ENCODE measurements at regions not wholly inside any gene's neighbourhood (a gene's known extent, or its start where the extent isn't known, plus 50 kb on each side); places are given as distances from the start of the nearest gene placed in this dataset.

GRCh38 chr3:157672061-157672460 lies 168.8 kb upstream of the VEPH1 start:
- TF ChIP-seq CTCF (IDR thresholded peaks at IDR 0.05), result no peak
- peaks cover 3% of the 10 kb centered on the region for H3K9me3 Mint-ChIP-seq (ENCODE audit: low read depth)
- H3K27ac Mint-ChIP-seq (ENCODE audit: unreplicated experiment), result no peak overlapping the region
- peaks cover 10% of the 10 kb centered on the region for H3K4me1 Mint-ChIP-seq (ENCODE audit: low read depth)
- no peak overlapping the region for H3K4me3 Mint-ChIP-seq (ENCODE audit: unreplicated experiment)
- DNase-seq (ENCODE audit: low spot score), result no peak
- no peaks in the 10 kb centered on the region for H3K36me3 Mint-ChIP-seq (ENCODE audit: low read depth)
- peaks cover 20% of the 10 kb centered on the region for H3K27me3 Mint-ChIP-seq (ENCODE audit: low read depth)

GRCh38 chr3:157671656-157672055 lies 168.4 kb upstream of the VEPH1 start:
- Mint-ChIP-seq H3K9me3 (ENCODE audit: low read depth) (peaks cover 3% of the 10 kb centered on the region), H3K27ac (ENCODE audit: unreplicated experiment) (no peak overlapping the region), H3K4me1 (ENCODE audit: low read depth) (peaks cover 10% of the 10 kb centered on the region), H3K36me3 (ENCODE audit: low read depth) (no peaks in the 10 kb centered on the region), H3K27me3 (ENCODE audit: low read depth) (peaks cover 20% of the 10 kb centered on the region), H3K4me3 (ENCODE audit: unreplicated experiment) (no peak overlapping the region)
- no peak for TF ChIP-seq CTCF (IDR thresholded peaks at IDR 0.05)
- no peak for DNase-seq (ENCODE audit: low spot score)

DNA sequence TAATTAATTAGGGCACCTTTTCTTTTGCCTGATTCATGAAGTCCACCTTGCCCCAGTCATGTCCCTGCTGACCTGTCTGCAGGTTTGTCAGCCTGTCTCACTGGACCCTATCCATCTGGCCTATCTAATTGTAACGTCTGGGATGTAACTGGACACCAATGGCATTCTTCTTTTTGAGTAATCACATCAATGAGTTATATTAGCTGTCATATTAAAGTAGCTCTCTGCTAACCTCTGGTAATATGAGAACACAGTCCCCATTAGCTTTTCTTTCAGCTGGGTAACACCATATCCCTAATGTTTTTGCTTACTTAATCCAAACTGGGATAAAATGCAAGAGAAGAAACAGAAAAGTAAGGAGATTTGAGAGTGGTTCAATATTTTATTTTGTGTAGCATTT lies 166.2 kb upstream of the VEPH1 start:
- Mint-ChIP-seq H3K27ac (ENCODE audit: unreplicated experiment) (no peak overlapping the region), H3K9me3 (ENCODE audit: low read depth) (peaks cover 3% of the 10 kb centered on the region), H3K27me3 (ENCODE audit: low read depth) (peaks cover 25% of the 10 kb centered on the region), H3K36me3 (ENCODE audit: low read depth) (no peaks in the 10 kb centered on the region), H3K4me3 (ENCODE audit: unreplicated experiment) (no peak overlapping the region), H3K4me1 (ENCODE audit: low read depth) (peaks cover 10% of the 10 kb centered on the region)
- DNase-seq (ENCODE audit: low spot score), result no peak
- TF ChIP-seq CTCF (IDR thresholded peaks at IDR 0.05), result no peak

DNA sequence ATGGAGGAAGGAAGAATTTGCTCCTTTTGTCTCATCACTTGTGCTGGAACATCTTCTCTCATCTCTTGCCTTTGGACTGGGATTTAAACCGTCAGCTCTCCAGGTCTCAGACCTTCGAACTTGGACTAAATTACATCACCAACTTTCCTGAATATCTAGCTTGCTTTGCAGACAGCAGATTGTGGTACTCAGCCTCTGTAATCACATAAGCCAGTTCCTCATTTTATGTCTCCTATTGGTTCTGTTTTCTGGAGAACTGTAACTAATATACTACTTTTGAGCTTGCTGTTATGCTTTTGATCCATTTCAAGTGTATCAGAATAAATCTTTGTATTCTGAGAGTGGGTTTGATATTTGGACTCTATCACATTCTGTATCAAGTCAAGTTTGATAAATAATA lies 164.3 kb upstream of the VEPH1 start:
- no peak overlapping the region for H3K4me3 Mint-ChIP-seq (ENCODE audit: unreplicated experiment)
- H3K36me3 Mint-ChIP-seq (ENCODE audit: low read depth), result no peaks in the 10 kb centered on the region
- H3K9me3 Mint-ChIP-seq (ENCODE audit: low read depth), result no peaks in the 10 kb centered on the region
- peaks cover 10% of the 10 kb centered on the region for H3K4me1 Mint-ChIP-seq (ENCODE audit: low read depth)
- peaks cover 25% of the 10 kb centered on the region for H3K27me3 Mint-ChIP-seq (ENCODE audit: low read depth)
- no peak for TF ChIP-seq CTCF (IDR thresholded peaks at IDR 0.05)
- no peak overlapping the region for H3K27ac Mint-ChIP-seq (ENCODE audit: unreplicated experiment)
- no peak for DNase-seq (ENCODE audit: low spot score)

DNA sequence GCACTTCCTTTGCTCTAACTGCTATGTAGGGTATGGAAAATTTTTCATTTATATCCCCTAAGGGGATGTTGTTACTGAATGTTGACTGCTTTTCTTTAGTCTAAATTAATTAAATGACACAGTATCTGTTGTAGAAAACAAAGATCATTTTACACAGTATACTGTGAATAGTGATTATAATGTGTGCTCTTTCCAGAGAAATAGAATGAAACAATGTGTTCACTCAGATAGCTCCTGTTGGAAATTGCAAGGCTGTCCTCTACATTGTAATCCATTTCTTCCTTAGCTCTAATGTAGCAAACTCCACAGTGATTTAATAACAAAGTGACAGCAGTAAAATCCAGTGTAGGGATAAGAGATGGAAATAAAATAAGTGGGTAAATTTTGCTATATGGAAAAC lies 159.0 kb upstream of the VEPH1 start:
- Mint-ChIP-seq H3K4me1 (ENCODE audit: low read depth) (no peaks in the 10 kb centered on the region), H3K36me3 (ENCODE audit: low read depth) (no peaks in the 10 kb centered on the region), H3K4me3 (ENCODE audit: unreplicated experiment) (no peak overlapping the region)

More for the DNA sequence above, 159.0 kb upstream of the VEPH1 start:
- Mint-ChIP-seq H3K27me3 (ENCODE audit: low read depth) (peaks cover 22% of the 10 kb centered on the region), H3K9me3 (ENCODE audit: low read depth) (no peaks in the 10 kb centered on the region), H3K27ac (ENCODE audit: unreplicated experiment) (no peak overlapping the region)
- no peak for TF ChIP-seq CTCF (IDR thresholded peaks at IDR 0.05)
- no peak for DNase-seq (ENCODE audit: low spot score)
